OCI-LY7 (cell line): ENCODE measurements at regions not wholly inside any gene's neighbourhood (a gene's known extent, or its start where the extent isn't known, plus 50 kb on each side); places are given as distances from the start of the nearest gene placed in this dataset.

Source experiments
- EZH2phosphoT487 ChIP-seq: fragments of 200-600 bp; sonication (generic); IDR thresholded peaks from 2 replicates; pipeline ENCODE4 v1.6.1; 2018; ENCODE audit warnings: low read depth, borderline replicate concordance, mild to moderate bottlenecking, mixed run types, antibody characterized with exemption, low read length, moderate library complexity, mixed read lengths
- TF ChIP-seq, protein P1 (sequence below): fragments of 200-600 bp; sonication (generic); conservative IDR thresholded peaks from 2 replicates; pipeline ENCODE4 v1.5.1; 2014; ENCODE audit warnings: mild to moderate bottlenecking, antibody characterized with exemption, low read length, moderate library complexity, mixed read lengths

DNA sequence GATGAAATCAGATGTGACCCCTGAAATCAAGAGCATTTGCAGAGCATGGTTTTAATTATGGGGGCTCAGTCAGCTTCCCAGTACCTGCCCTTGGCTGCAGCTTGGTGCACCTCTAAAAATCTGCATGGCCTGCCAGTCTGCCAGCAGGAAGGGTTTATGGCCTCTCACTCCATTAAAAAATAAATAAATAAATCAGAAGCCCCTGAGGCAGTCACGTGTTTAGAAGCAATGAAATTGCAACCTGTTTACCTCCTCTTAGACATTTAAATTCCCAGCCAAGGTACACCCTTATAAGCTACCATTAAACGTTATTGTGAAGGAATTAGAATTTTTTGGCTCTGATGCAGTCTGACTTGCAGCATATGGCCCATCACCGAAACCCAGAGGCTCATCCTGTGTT is 114.0 kb upstream of the LDB2 start:
- TF ChIP-seq, protein P1, sequence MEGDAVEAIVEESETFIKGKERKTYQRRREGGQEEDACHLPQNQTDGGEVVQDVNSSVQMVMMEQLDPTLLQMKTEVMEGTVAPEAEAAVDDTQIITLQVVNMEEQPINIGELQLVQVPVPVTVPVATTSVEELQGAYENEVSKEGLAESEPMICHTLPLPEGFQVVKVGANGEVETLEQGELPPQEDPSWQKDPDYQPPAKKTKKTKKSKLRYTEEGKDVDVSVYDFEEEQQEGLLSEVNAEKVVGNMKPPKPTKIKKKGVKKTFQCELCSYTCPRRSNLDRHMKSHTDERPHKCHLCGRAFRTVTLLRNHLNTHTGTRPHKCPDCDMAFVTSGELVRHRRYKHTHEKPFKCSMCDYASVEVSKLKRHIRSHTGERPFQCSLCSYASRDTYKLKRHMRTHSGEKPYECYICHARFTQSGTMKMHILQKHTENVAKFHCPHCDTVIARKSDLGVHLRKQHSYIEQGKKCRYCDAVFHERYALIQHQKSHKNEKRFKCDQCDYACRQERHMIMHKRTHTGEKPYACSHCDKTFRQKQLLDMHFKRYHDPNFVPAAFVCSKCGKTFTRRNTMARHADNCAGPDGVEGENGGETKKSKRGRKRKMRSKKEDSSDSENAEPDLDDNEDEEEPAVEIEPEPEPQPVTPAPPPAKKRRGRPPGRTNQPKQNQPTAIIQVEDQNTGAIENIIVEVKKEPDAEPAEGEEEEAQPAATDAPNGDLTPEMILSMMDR, result no peak
- TF ChIP-seq EZH2phosphoT487, result no peak
